HEK293 (cell line): ENCODE measurements at regions not wholly inside any gene's neighbourhood (a gene's known extent, or its start where the extent isn't known, plus 50 kb on each side); places are given as distances from the start of the nearest gene placed in this dataset.
"Not testable (repeated sequence)": the region's sequence is repeated elsewhere in the genome, so short reads cannot be mapped to it uniquely, and the experiment has no call there.

Experiments used
- KLF10 ChIP-seq: fragments of 450-650 bp; IDR thresholded peaks from 2 replicates; pipeline ENCODE4 v1.5.1; 2018; ENCODE audit warnings: missing biosample characterization, mild to moderate bottlenecking, missing genetic modification characterization
- PRDM10 ChIP-seq: fragments of 450-650 bp; formaldehyde crosslinking; IDR thresholded peaks from 2 replicates; pipeline ENCODE4 v1.5.1; 2016; ENCODE audit warnings: missing biosample characterization, missing genetic modification characterization
- TCF7L2 ChIP-seq: IDR thresholded peaks from 2 replicates; pipeline ENCODE4 v1.6.1; 2011; ENCODE audit warnings: low read depth, mild to moderate bottlenecking, inconsistent platforms, low read length, moderate library complexity, borderline replicate concordance
- ZEB2 ChIP-seq: fragments of 450-650 bp; formaldehyde crosslinking; IDR thresholded peaks from 2 replicates; pipeline ENCODE4 v1.5.1; 2016; ENCODE audit warnings: missing biosample characterization, missing genetic modification characterization
- ZNF121 ChIP-seq: fragments of 450-650 bp; formaldehyde crosslinking; IDR thresholded peaks from 2 replicates; pipeline ENCODE4 v1.5.1; 2016; ENCODE audit warnings: missing biosample characterization, missing genetic modification characterization
- ZNF660 ChIP-seq: fragments of 450-650 bp; IDR thresholded peaks from 2 replicates; pipeline ENCODE4 v1.5.1; 2018; ENCODE audit warnings: missing biosample characterization, mild to moderate bottlenecking, missing genetic modification characterization
- TF ChIP-seq, protein P1 (sequence below): fragments of 450-650 bp; formaldehyde crosslinking; IDR thresholded peaks from 2 replicates; pipeline ENCODE4 v1.5.1; 2016; ENCODE audit warnings: missing biosample characterization, missing genetic modification characterization

- TF ChIP-seq ZEB2 (tag by site-specific recombination); TCF7L2; PRDM10 (tag by site-specific recombination); ZNF660 (tag by site-specific recombination); KLF10 (tag by site-specific recombination); ZNF121 (tag by site-specific recombination): not testable (repeated sequence)
- TF ChIP-seq, protein P1, sequence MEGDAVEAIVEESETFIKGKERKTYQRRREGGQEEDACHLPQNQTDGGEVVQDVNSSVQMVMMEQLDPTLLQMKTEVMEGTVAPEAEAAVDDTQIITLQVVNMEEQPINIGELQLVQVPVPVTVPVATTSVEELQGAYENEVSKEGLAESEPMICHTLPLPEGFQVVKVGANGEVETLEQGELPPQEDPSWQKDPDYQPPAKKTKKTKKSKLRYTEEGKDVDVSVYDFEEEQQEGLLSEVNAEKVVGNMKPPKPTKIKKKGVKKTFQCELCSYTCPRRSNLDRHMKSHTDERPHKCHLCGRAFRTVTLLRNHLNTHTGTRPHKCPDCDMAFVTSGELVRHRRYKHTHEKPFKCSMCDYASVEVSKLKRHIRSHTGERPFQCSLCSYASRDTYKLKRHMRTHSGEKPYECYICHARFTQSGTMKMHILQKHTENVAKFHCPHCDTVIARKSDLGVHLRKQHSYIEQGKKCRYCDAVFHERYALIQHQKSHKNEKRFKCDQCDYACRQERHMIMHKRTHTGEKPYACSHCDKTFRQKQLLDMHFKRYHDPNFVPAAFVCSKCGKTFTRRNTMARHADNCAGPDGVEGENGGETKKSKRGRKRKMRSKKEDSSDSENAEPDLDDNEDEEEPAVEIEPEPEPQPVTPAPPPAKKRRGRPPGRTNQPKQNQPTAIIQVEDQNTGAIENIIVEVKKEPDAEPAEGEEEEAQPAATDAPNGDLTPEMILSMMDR, result not testable (repeated sequence)
Measured at GRCh38 chr2:133897838-133898237, 329.6 kb upstream of the NCKAP5 start.
